Activated B cell treated with CpG ODN at 0.5 μM for 24 hours (primary cell): ENCODE measurements at regions not wholly inside any gene's neighbourhood (a gene's known extent, or its start where the extent isn't known, plus 50 kb on each side); places are given as distances from the start of the nearest gene placed in this dataset.

Experiments used
- ATAC-seq: fragments of 200-7000 bp; cut with Tn5 transposase; one replicate; pipeline ENCODE4 v1.10.0; 2021; ENCODE audit warnings: low read depth, mild to moderate bottlenecking, moderate library complexity
- CTCF ChIA-PET: fragments of 350-600 bp; sonication (Branson Sonifier 250); formaldehyde crosslinking; loops from one replicate; lab custom pipeline; 2021; ENCODE audit warnings: antibody characterized with exemption; lab: Charles Lee
- POLR2A ChIA-PET: fragments of 350-600 bp; sonication (Branson Sonifier 250); formaldehyde crosslinking; loops from one replicate; lab custom pipeline; 2021; ENCODE audit warnings: antibody characterized with exemption; lab: Charles Lee
- DNase-seq: peaks from one replicate; pipeline ENCODE4 v3.0.0; 2022
- H3K27ac Mint-ChIP-seq: one replicate; pipeline ENCODE4 v1.8.0; 2020; ENCODE audit warnings: mixed read lengths
- H3K27me3 Mint-ChIP-seq: one replicate; pipeline ENCODE4 v1.8.0; 2021; ENCODE audit warnings: mixed read lengths
- H3K36me3 Mint-ChIP-seq: one replicate; pipeline ENCODE4 v1.8.0; 2021; ENCODE audit warnings: low read depth, mixed read lengths
- H3K4me1 Mint-ChIP-seq: one replicate; pipeline ENCODE4 v1.8.0; 2021; ENCODE audit warnings: mixed read lengths
- H3K4me3 Mint-ChIP-seq: one replicate; pipeline ENCODE4 v1.8.0; 2020; ENCODE audit warnings: mild to moderate bottlenecking, mixed read lengths
- H3K9me3 Mint-ChIP-seq: one replicate; pipeline ENCODE4 v1.8.0; 2020; ENCODE audit warnings: mixed read lengths
- CTCF ChIP-seq: fragments of 200-600 bp; IDR thresholded peaks from one replicate; pipeline ENCODE4 v1.8.0; 2022; ENCODE audit warnings: antibody characterized with exemption, mild to moderate bottlenecking
- intact Hi-C: fragments of 100-400 bp; cut with micrococcal nuclease; formaldehyde crosslinking; loops from one replicate; pipeline ENCODE4 v1.15.1; 2024

GRCh38 chr5:143618141-143618540 is 193.8 kb upstream of the HMHB1 start:
- no peak overlapping the region for H3K4me3 Mint-ChIP-seq
- DNase-seq (no peak), ATAC-seq (no peak)
- POLR2A ChIA-PET, result no interaction called here
- TF ChIP-seq CTCF, result no peak
- intact Hi-C loops, result loop anchor here (5.0 kb wide), 1 partner anchor 39 kb away; no protein-coding TSS in a partner anchor
- peaks cover 2% of the 10 kb centered on the region for H3K9me3 Mint-ChIP-seq
- peaks cover 2% of the 10 kb centered on the region for H3K27me3 Mint-ChIP-seq
- H3K27ac Mint-ChIP-seq, result no peak overlapping the region
- peaks cover 2% of the 10 kb centered on the region for H3K4me1 Mint-ChIP-seq
- H3K36me3 Mint-ChIP-seq, result no peaks in the 10 kb centered on the region
- CTCF ChIA-PET, result no interaction called here

DNA sequence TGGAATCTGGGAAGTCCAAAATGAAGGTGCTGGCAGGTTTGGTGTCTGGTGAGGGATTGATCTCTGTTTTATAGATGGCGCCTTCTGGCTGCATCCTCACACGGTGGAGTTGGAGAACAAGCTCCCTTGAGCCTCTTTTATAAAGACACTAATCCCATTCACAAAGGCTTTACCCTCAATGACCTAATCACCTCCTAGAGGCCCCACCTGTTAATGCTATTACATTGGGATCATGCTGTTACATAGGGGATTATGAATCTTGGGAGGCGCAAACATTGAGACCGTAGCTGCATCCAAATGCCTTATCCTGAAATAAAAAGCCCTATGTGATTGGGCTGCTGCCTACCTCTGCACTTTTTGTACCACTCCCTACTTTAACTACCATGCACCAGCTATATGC is 197.1 kb upstream of the HMHB1 start:
- Mint-ChIP-seq H3K27ac (no peak overlapping the region), H3K4me3 (no peak overlapping the region), H3K4me1 (peaks cover 2% of the 10 kb centered on the region), H3K36me3 (no peaks in the 10 kb centered on the region), H3K9me3 (no peaks in the 10 kb centered on the region), H3K27me3 (peaks cover 2% of the 10 kb centered on the region)
- CTCF ChIA-PET, result no interaction called here
- DNase-seq (no peak), ATAC-seq (no peak)
- POLR2A ChIA-PET, result no interaction called here
- no peak for TF ChIP-seq CTCF
- intact Hi-C loops, result loop anchor here (5.0 kb wide), 1 partner anchor 42 kb away; no protein-coding TSS in a partner anchor

GRCh38 chr5:143613329-143613728 is 198.6 kb upstream of the HMHB1 start:
- no peak for ATAC-seq

GRCh38 chr5:143610946-143611345 is 201.0 kb upstream of the HMHB1 start:
- peaks cover 12% of the 10 kb centered on the region for H3K9me3 Mint-ChIP-seq
- no peak overlapping the region for H3K27ac Mint-ChIP-seq
- H3K27me3 Mint-ChIP-seq, result no peaks in the 10 kb centered on the region
- peaks cover 6% of the 10 kb centered on the region for H3K4me1 Mint-ChIP-seq
- intact Hi-C loops, result no loop called here
- ATAC-seq (no peak), DNase-seq (no peak)
- ChIA-PET POLR2A (no interaction called here), CTCF (no interaction called here)
- no peak for TF ChIP-seq CTCF
- H3K36me3 Mint-ChIP-seq, result no peaks in the 10 kb centered on the region
- H3K4me3 Mint-ChIP-seq, result no peak overlapping the region

More at GRCh38 chr5:143613329-143613728, 198.6 kb upstream of the HMHB1 start:
- no peak overlapping the region for H3K27ac Mint-ChIP-seq
- H3K9me3 Mint-ChIP-seq, result peaks cover 11% of the 10 kb centered on the region
- intact Hi-C loops, result no loop called here
- H3K4me1 Mint-ChIP-seq, result no peaks in the 10 kb centered on the region
- TF ChIP-seq CTCF, result no peak
- no peak for DNase-seq
- CTCF ChIA-PET, result no interaction called here
- POLR2A ChIA-PET, result no interaction called here
- no peak overlapping the region for H3K4me3 Mint-ChIP-seq
- peaks cover 2% of the 10 kb centered on the region for H3K27me3 Mint-ChIP-seq
- no peaks in the 10 kb centered on the region for H3K36me3 Mint-ChIP-seq

- peak; percentile 56 for ATAC-seq
- POLR2A ChIA-PET, result interaction anchor here (1.1 kb wide), 1 partner anchor 17 kb away, joined by 4 read pairs; no protein-coding TSS in a partner anchor
These were observed 202.7 kb upstream of the NR3C1 start for GRCh38 chr5:143606043-143606752.

More at GRCh38 chr5:143606043-143606752, 202.7 kb upstream of the NR3C1 start:
- no peak overlapping the region for H3K4me3 Mint-ChIP-seq
- peaks cover 12% of the 10 kb centered on the region for H3K9me3 Mint-ChIP-seq
- TF ChIP-seq CTCF, result no peak
- H3K27ac Mint-ChIP-seq, result no peak overlapping the region
- CTCF ChIA-PET, result interaction anchor here (0.7 kb wide), 1 partner anchor 214 kb away, joined by 4 read pairs; no protein-coding TSS in a partner anchor
- H3K36me3 Mint-ChIP-seq, result no peaks in the 10 kb centered on the region
- intact Hi-C loops, result no loop called here
- no peak for DNase-seq
- H3K4me1 Mint-ChIP-seq, result peaks cover 23% of the 10 kb centered on the region
- no peaks in the 10 kb centered on the region for H3K27me3 Mint-ChIP-seq
